GM12878 (cell line): ENCODE measurements at regions not wholly inside any gene's neighbourhood (a gene's known extent, or its start where the extent isn't known, plus 50 kb on each side); places are given as distances from the start of the nearest gene placed in this dataset.

Source experiments
- EP300 ChIP-seq, 2 experiments: fragments of 150-350 bp in 1 of 2; IDR thresholded peaks; 2 replicates each; pipeline ENCODE4 v1.6.1; 2011 to 2012; ENCODE audit warnings: low read depth in 2 of 2, low read length in 2 of 2, borderline replicate concordance in 1 of 2, improper control_type of control experiment in 1 of 2, inconsistent platforms in 1 of 2; ENCODE audit not compliant: control insufficient read depth in 1 of 2
- EZH2 ChIP-seq: IDR thresholded peaks from 2 replicates; pipeline ENCODE4 v1.6.1; 2012; ENCODE audit warnings: low read depth, mild to moderate bottlenecking, control low read depth, inconsistent platforms, low read length, borderline replicate concordance; ENCODE audit not compliant: control insufficient read depth
- SREBF2 ChIP-seq: IDR thresholded peaks from 2 replicates; pipeline ENCODE4 v1.6.1; 2012; ENCODE audit warnings: mild to moderate bottlenecking, low read length
- ZSCAN29 ChIP-seq: fragments of 450-650 bp; IDR thresholded peaks from 2 replicates; pipeline ENCODE4 v1.6.1; 2017; ENCODE audit warnings: mild to moderate bottlenecking, moderate library complexity

GRCh38 chr11:70735976-70736375 is 337.6 kb downstream of the CTTN start:
- no peak for TF ChIP-seq EP300 (IDR thresholded peaks at IDR 0.05; ENCODE audit: borderline replicate concordance in 1 of 2, control insufficient read depth in 1 of 2, low read depth in 2 of 2, low read length in 2 of 2)
- no peak for TF ChIP-seq ZSCAN29
- TF ChIP-seq EZH2: no peak
- no peak for TF ChIP-seq SREBF2
